ENCODE measurements at regions not wholly inside any gene's neighbourhood (a gene's known extent, or its start where the extent isn't known, plus 50 kb on each side); places are given as distances from the start of the nearest gene placed in this dataset.
A peak's percentile ranks its signal among the peaks of the same experiment; 100 is the strongest.
"Not testable (repeated sequence)": the region's sequence is repeated elsewhere in the genome, so short reads cannot be mapped to it uniquely, and the experiment has no call there.

GRCh38 chr15:34659056-34659455 is 75.6 kb upstream of the GOLGA8B start:
- Mint-ChIP-seq H3K4me1 (ENCODE audit: low read depth) (no peaks in the 10 kb centered on the region), H3K27me3 (peaks cover 32% of the 10 kb centered on the region), H3K4me3 (no peak overlapping the region), H3K27ac (no peak overlapping the region), H3K9me3 (no peaks in the 10 kb centered on the region), H3K36me3 (no peaks in the 10 kb centered on the region)
- CTCF ChIA-PET = no interaction called here
- POLR2A ChIA-PET = no interaction called here
- intact Hi-C loops (cut with micrococcal nuclease) = no loop called here
- DNase-seq = no peak

GRCh38 chr15:34657469-34658127 is 74.1 kb upstream of the GOLGA8B start:
- POLR2A ChIA-PET = no interaction called here
- no peak for DNase-seq
- H3K36me3 Mint-ChIP-seq = no peaks in the 10 kb centered on the region
- intact Hi-C loops (cut with micrococcal nuclease) = no loop called here
- CTCF ChIA-PET = no interaction called here
- no peak overlapping the region for H3K4me3 Mint-ChIP-seq
- peaks cover 24% of the 10 kb centered on the region for H3K27me3 Mint-ChIP-seq
- H3K27ac Mint-ChIP-seq = no peak overlapping the region
- no peaks in the 10 kb centered on the region for H3K9me3 Mint-ChIP-seq
- H3K4me1 Mint-ChIP-seq (ENCODE audit: low read depth) = no peaks in the 10 kb centered on the region

- no peaks in the 10 kb centered on the region for H3K36me3 Mint-ChIP-seq
- POLR2A ChIA-PET = no interaction called here
- H3K4me3 Mint-ChIP-seq = no peak overlapping the region
- H3K27me3 Mint-ChIP-seq = peaks cover 23% of the 10 kb centered on the region
- H3K9me3 Mint-ChIP-seq = no peaks in the 10 kb centered on the region
- CTCF ChIA-PET = interaction anchor here (0.7 kb wide), 1 partner anchor 189 kb away, joined by 3 read pairs; no protein-coding TSS in a partner anchor
- DNase-seq = no peak
- no peaks in the 10 kb centered on the region for H3K4me1 Mint-ChIP-seq (ENCODE audit: low read depth)
- intact Hi-C loops (cut with micrococcal nuclease) = no loop called here
- H3K27ac Mint-ChIP-seq = no peak overlapping the region
Observed at GRCh38 chr15:34656005-34656796, 72.8 kb upstream of the GOLGA8B start.

- DNase-seq = no peak
- Mint-ChIP-seq H3K36me3 (no peaks in the 10 kb centered on the region), H3K4me3 (no peak overlapping the region), H3K27ac (no peak overlapping the region), H3K9me3 (no peaks in the 10 kb centered on the region), H3K27me3 (peaks cover 22% of the 10 kb centered on the region), H3K4me1 (ENCODE audit: low read depth) (no peaks in the 10 kb centered on the region)
- POLR2A ChIA-PET = no interaction called here
- intact Hi-C loops (cut with micrococcal nuclease) = no loop called here
- CTCF ChIA-PET = interaction anchor here (0.7 kb wide), 1 partner anchor 190 kb away, joined by 3 read pairs; no protein-coding TSS in a partner anchor
Observed at GRCh38 chr15:34655326-34655725, 71.9 kb upstream of the GOLGA8B start.

GRCh38 chr15:34654625-34655024 is 71.2 kb upstream of the GOLGA8B start:
- H3K27me3 Mint-ChIP-seq = peaks cover 18% of the 10 kb centered on the region
- no peaks in the 10 kb centered on the region for H3K4me1 Mint-ChIP-seq (ENCODE audit: low read depth)
- H3K9me3 Mint-ChIP-seq = no peaks in the 10 kb centered on the region
- H3K4me3 Mint-ChIP-seq = no peak overlapping the region
- no peaks in the 10 kb centered on the region for H3K36me3 Mint-ChIP-seq
- H3K27ac Mint-ChIP-seq = no peak overlapping the region
- ChIA-PET POLR2A (no interaction called here), CTCF (no interaction called here)
- DNase-seq = no peak
- intact Hi-C loops (cut with micrococcal nuclease) = no loop called here

- H3K9me3 Mint-ChIP-seq = no peaks in the 10 kb centered on the region
- H3K4me1 Mint-ChIP-seq (ENCODE audit: low read depth) = no peaks in the 10 kb centered on the region
- peaks cover 17% of the 10 kb centered on the region for H3K27me3 Mint-ChIP-seq
- H3K27ac Mint-ChIP-seq = no peak overlapping the region
- ChIA-PET POLR2A (no interaction called here), CTCF (no interaction called here)
- no peak overlapping the region for H3K4me3 Mint-ChIP-seq
- intact Hi-C loops (cut with micrococcal nuclease) = no loop called here
- no peak for DNase-seq
- H3K36me3 Mint-ChIP-seq = no peaks in the 10 kb centered on the region
Observed at GRCh38 chr15:34653992-34654391, 70.5 kb upstream of the GOLGA8B start.

GRCh38 chr15:34653326-34653725 is 69.9 kb upstream of the GOLGA8B start:
- H3K27ac Mint-ChIP-seq; H3K36me3 Mint-ChIP-seq; DNase-seq; POLR2A ChIA-PET; H3K4me1 Mint-ChIP-seq (ENCODE audit: low read depth); H3K4me3 Mint-ChIP-seq; intact Hi-C loops (cut with micrococcal nuclease); CTCF ChIA-PET; H3K9me3 Mint-ChIP-seq: not testable (repeated sequence)
- peaks cover 17% of the 10 kb centered on the region for H3K27me3 Mint-ChIP-seq

- no peak for DNase-seq
- intact Hi-C loops (cut with micrococcal nuclease) = no loop called here
- Mint-ChIP-seq H3K27me3 (peaks cover 17% of the 10 kb centered on the region), H3K4me3 (no peak overlapping the region), H3K4me1 (ENCODE audit: low read depth) (no peaks in the 10 kb centered on the region), H3K36me3 (no peaks in the 10 kb centered on the region), H3K27ac (no peak overlapping the region), H3K9me3 (no peaks in the 10 kb centered on the region)
- POLR2A ChIA-PET = no interaction called here
- CTCF ChIA-PET = interaction anchor here (0.6 kb wide), 1 partner anchor 665 kb away, joined by 4 read pairs; no protein-coding TSS in a partner anchor
Observed at GRCh38 chr15:34652726-34653033, 69.2 kb upstream of the GOLGA8B start.

- ChIA-PET CTCF (interaction anchor here (0.6 kb wide), 1 partner anchor 666 kb away, joined by 4 read pairs; no protein-coding TSS in a partner anchor), POLR2A (no interaction called here)
- H3K4me1 Mint-ChIP-seq (ENCODE audit: low read depth) = no peaks in the 10 kb centered on the region
- H3K36me3 Mint-ChIP-seq = no peaks in the 10 kb centered on the region
- intact Hi-C loops (cut with micrococcal nuclease) = no loop called here
- H3K27ac Mint-ChIP-seq = no peak overlapping the region
- DNase-seq = no peak
- no peak overlapping the region for H3K4me3 Mint-ChIP-seq
- peaks cover 17% of the 10 kb centered on the region for H3K27me3 Mint-ChIP-seq
- H3K9me3 Mint-ChIP-seq = no peaks in the 10 kb centered on the region
Observed at GRCh38 chr15:34651997-34652725, 68.7 kb upstream of the GOLGA8B start.

GRCh38 chr15:34650177-34650576 is 66.7 kb upstream of the GOLGA8B start:
- Mint-ChIP-seq H3K27me3 (peaks cover 5% of the 10 kb centered on the region), H3K27ac (no peak overlapping the region), H3K4me3 (no peak overlapping the region), H3K9me3 (no peaks in the 10 kb centered on the region), H3K4me1 (ENCODE audit: low read depth) (no peaks in the 10 kb centered on the region), H3K36me3 (no peaks in the 10 kb centered on the region)
- ChIA-PET CTCF (no interaction called here), POLR2A (no interaction called here)
- peak; percentile 11 for DNase-seq
- intact Hi-C loops (cut with micrococcal nuclease) = no loop called here

GRCh38 chr15:34648294-34648631 is 64.8 kb upstream of the GOLGA8B start:
- H3K27me3 Mint-ChIP-seq = peaks cover 4% of the 10 kb centered on the region
- intact Hi-C loops (cut with micrococcal nuclease) = no loop called here
- POLR2A ChIA-PET = no interaction called here
- no peak overlapping the region for H3K4me3 Mint-ChIP-seq
- CTCF ChIA-PET = no interaction called here
- no peaks in the 10 kb centered on the region for H3K36me3 Mint-ChIP-seq
- H3K4me1 Mint-ChIP-seq (ENCODE audit: low read depth) = no peaks in the 10 kb centered on the region
- H3K27ac Mint-ChIP-seq = no peak overlapping the region
- no peak for DNase-seq
- H3K9me3 Mint-ChIP-seq = no peaks in the 10 kb centered on the region

- Mint-ChIP-seq H3K9me3 (no peaks in the 10 kb centered on the region), H3K27me3 (peaks cover 4% of the 10 kb centered on the region), H3K36me3 (no peaks in the 10 kb centered on the region), H3K4me3 (no peak overlapping the region), H3K27ac (no peak overlapping the region), H3K4me1 (ENCODE audit: low read depth) (no peaks in the 10 kb centered on the region)
- CTCF ChIA-PET = no interaction called here
- intact Hi-C loops (cut with micrococcal nuclease) = no loop called here
- DNase-seq = no peak
- POLR2A ChIA-PET = no interaction called here
Observed at GRCh38 chr15:34647569-34648293, 64.3 kb upstream of the GOLGA8B start.
